ENCODE measurements at regions not wholly inside any gene's neighbourhood (a gene's known extent, or its start where the extent isn't known, plus 50 kb on each side); places are given as distances from the start of the nearest gene placed in this dataset.

- TF ChIP-seq REST (IDR thresholded peaks at IDR 0.05; ENCODE audit: insufficient read depth in 1 of 2, low read depth in 2 of 2, low read length in 2 of 2), result no peak
- TF ChIP-seq POLR2AphosphoS5 (IDR thresholded peaks at IDR 0.05; ENCODE audit: low read depth, low read length), result no peak
- TF ChIP-seq TAF1 (IDR thresholded peaks at IDR 0.05; ENCODE audit: borderline replicate concordance, insufficient read depth, low read length), result no peak
- no peak for TF ChIP-seq FOXP2 (optimal IDR thresholded peaks at IDR 0.05; ENCODE audit: borderline replicate concordance, extremely low read depth, extremely low read length, insufficient read depth)
These were observed 194.8 kb upstream of the SALL3 start for GRCh38 chr18:78784861-78785260.

- no peak for TF ChIP-seq FOXP2 (optimal IDR thresholded peaks at IDR 0.05; ENCODE audit: borderline replicate concordance, extremely low read depth, extremely low read length, insufficient read depth)
- TF ChIP-seq POLR2AphosphoS5 (IDR thresholded peaks at IDR 0.05; ENCODE audit: low read depth, low read length), result no peak
- TF ChIP-seq TAF1 (IDR thresholded peaks at IDR 0.05; ENCODE audit: borderline replicate concordance, insufficient read depth, low read length), result no peak
These were observed 193.9 kb upstream of the SALL3 start for GRCh38 chr18:78785706-78786105.

GRCh38 chr18:78786776-78787175 lies 192.8 kb upstream of the SALL3 start:
- TF ChIP-seq SIN3A (IDR thresholded peaks at IDR 0.05; ENCODE audit: borderline replicate concordance, insufficient read depth, low read length) (no peak), REST (IDR thresholded peaks at IDR 0.05; ENCODE audit: insufficient read depth in 1 of 2, low read depth in 2 of 2, low read length in 2 of 2) (no peak), FOXP2 (optimal IDR thresholded peaks at IDR 0.05; ENCODE audit: borderline replicate concordance, extremely low read depth, extremely low read length, insufficient read depth) (no peak), TAF1 (IDR thresholded peaks at IDR 0.05; ENCODE audit: borderline replicate concordance, insufficient read depth, low read length) (no peak), POLR2AphosphoS5 (IDR thresholded peaks at IDR 0.05; ENCODE audit: low read depth, low read length) (no peak)

- TF ChIP-seq REST (IDR thresholded peaks at IDR 0.05; ENCODE audit: insufficient read depth in 1 of 2, low read depth in 2 of 2, low read length in 2 of 2) (no peak), SIN3A (IDR thresholded peaks at IDR 0.05; ENCODE audit: borderline replicate concordance, insufficient read depth, low read length) (no peak), FOXP2 (optimal IDR thresholded peaks at IDR 0.05; ENCODE audit: borderline replicate concordance, extremely low read depth, extremely low read length, insufficient read depth) (no peak), TAF1 (IDR thresholded peaks at IDR 0.05; ENCODE audit: borderline replicate concordance, insufficient read depth, low read length) (no peak), POLR2AphosphoS5 (IDR thresholded peaks at IDR 0.05; ENCODE audit: low read depth, low read length) (no peak)
These were observed 191.9 kb upstream of the SALL3 start for GRCh38 chr18:78787751-78788150.

- TF ChIP-seq FOXP2 (optimal IDR thresholded peaks at IDR 0.05; ENCODE audit: borderline replicate concordance, extremely low read depth, extremely low read length, insufficient read depth) (no peak), REST (IDR thresholded peaks at IDR 0.05; ENCODE audit: insufficient read depth in 1 of 2, low read depth in 2 of 2, low read length in 2 of 2) (no peak), TAF1 (IDR thresholded peaks at IDR 0.05; ENCODE audit: borderline replicate concordance, insufficient read depth, low read length) (no peak), SIN3A (IDR thresholded peaks at IDR 0.05; ENCODE audit: borderline replicate concordance, insufficient read depth, low read length) (no peak), POLR2AphosphoS5 (IDR thresholded peaks at IDR 0.05; ENCODE audit: low read depth, low read length) (no peak)
These were observed 191.5 kb upstream of the SALL3 start for GRCh38 chr18:78788161-78788560.
